PC-3 (cell line): ENCODE measurements at regions not wholly inside any gene's neighbourhood (a gene's known extent, or its start where the extent isn't known, plus 50 kb on each side); places are given as distances from the start of the nearest gene placed in this dataset.

ENCODE experiments used
- ATAC-seq: fragments of 200-7000 bp; cut with Tn5 transposase; 2 replicates; pipeline ENCODE4 v1.9.1; 2020; ENCODE audit warnings: mild to moderate bottlenecking, moderate library complexity
- BruUV-seq: library from RNA; stranded (reverse); fragments of 400-500 nt; replicated peaks from 2 replicates; lab custom pipeline; 2021; lab: Mats Ljungman, UMichigan
- CTCF ChIA-PET: fragments of 300-600 bp; sonication (Branson Sonifier 250); formaldehyde crosslinking; loops from one replicate; lab custom pipeline; 2022; ENCODE audit warnings: antibody characterized with exemption; lab: Charles Lee
- POLR2A ChIA-PET: fragments of 300-600 bp; sonication (Branson Sonifier 250); formaldehyde crosslinking; loops from one replicate; lab custom pipeline; 2022; ENCODE audit warnings: antibody characterized with exemption; ENCODE audit not compliant: unreplicated experiment; lab: Charles Lee
- DNase-seq: peaks from one replicate; pipeline ENCODE4 v3.0.0-alpha.2; 2015
- H2AFZ ChIP-seq: fragments of 300-600 bp; sonication (generic); 2 replicates; pipeline ENCODE4 v1.6.0; 2016; ENCODE audit warnings: antibody characterized with exemption, low read length
- H3F3A ChIP-seq: fragments of 300-600 bp; sonication (generic); one replicate; pipeline ENCODE4 v1.6.0; 2017; ENCODE audit warnings: antibody characterized with exemption, low read length, control low read depth, mild to moderate bottlenecking; ENCODE audit not compliant: unreplicated experiment
- H3K27ac ChIP-seq: fragments of 300-600 bp; sonication (generic); 2 replicates; pipeline ENCODE4 v1.5.1; 2016; ENCODE audit warnings: mild to moderate bottlenecking, low read length
- H3K27me3 ChIP-seq: fragments of 300-600 bp; sonication (generic); 2 replicates; pipeline ENCODE4 v1.6.1; 2016; ENCODE audit warnings: low read length, mixed read lengths
- H3K36me3 ChIP-seq: fragments of 300-600 bp; sonication (generic); 2 replicates; pipeline ENCODE4 v1.6.1; 2016; ENCODE audit warnings: low read depth, mixed run types, low read length, mixed read lengths
- H3K4me1 ChIP-seq: fragments of 300-600 bp; sonication (generic); 2 replicates; pipeline ENCODE4 v1.5.1; 2016; ENCODE audit warnings: low read length; ENCODE audit not compliant: insufficient read depth
- H3K4me2 ChIP-seq: fragments of 300-600 bp; sonication (generic); 2 replicates; pipeline ENCODE4 v1.6.0; 2016; ENCODE audit warnings: low read length
- H3K4me3 ChIP-seq: fragments of 300-600 bp; sonication (generic); 2 replicates; pipeline ENCODE4 v1.5.1; 2016; ENCODE audit warnings: mild to moderate bottlenecking, low read length, mixed read lengths
- H3K79me2 ChIP-seq: fragments of 300-600 bp; sonication (generic); 2 replicates; pipeline ENCODE4 v1.6.1; 2017; ENCODE audit warnings: low read length, mixed read lengths
- H3K9ac ChIP-seq: fragments of 300-600 bp; sonication (generic); 2 replicates; pipeline ENCODE4 v1.6.0; 2016; ENCODE audit warnings: mild to moderate bottlenecking, low read length
- H3K9me2 ChIP-seq: fragments of 300-600 bp; sonication (generic); replicated peaks from 2 replicates; pipeline ENCODE4 v1.6.1; 2016; ENCODE audit warnings: mixed run types, low read length, mixed read lengths
- H3K9me3 ChIP-seq: fragments of 300-600 bp; sonication (generic); 2 replicates; pipeline ENCODE4 v1.6.1; 2016; ENCODE audit warnings: low read length, mixed read lengths
- H4K20me1 ChIP-seq: fragments of 300-600 bp; sonication (generic); 2 replicates; pipeline ENCODE4 v1.6.1; 2016; ENCODE audit warnings: low read length, mixed read lengths
- EZH2 ChIP-seq: fragments of 300-600 bp; sonication (generic); IDR thresholded peaks from one replicate; pipeline ENCODE4 v1.6.1; 2017; ENCODE audit warnings: antibody characterized with exemption, mild to moderate bottlenecking, low read length; ENCODE audit not compliant: unreplicated experiment
- EZH2phosphoT487 ChIP-seq: fragments of 300-600 bp; sonication (generic); IDR thresholded peaks from 2 replicates; pipeline ENCODE4 v1.6.1; 2018; ENCODE audit warnings: mild to moderate bottlenecking, antibody characterized with exemption, low read length, borderline replicate concordance
- intact Hi-C: fragments of 100-400 bp; cut with micrococcal nuclease; formaldehyde crosslinking; loops from 2 replicates; pipeline ENCODE4 v1.9.0; 2023
- TF ChIP-seq, protein P1 (sequence below): fragments of 300-600 bp; sonication (generic); conservative IDR thresholded peaks from 2 replicates; pipeline ENCODE4 v1.5.1; 2017; ENCODE audit warnings: antibody characterized with exemption, low read depth, mild to moderate bottlenecking, low read length

DNA sequence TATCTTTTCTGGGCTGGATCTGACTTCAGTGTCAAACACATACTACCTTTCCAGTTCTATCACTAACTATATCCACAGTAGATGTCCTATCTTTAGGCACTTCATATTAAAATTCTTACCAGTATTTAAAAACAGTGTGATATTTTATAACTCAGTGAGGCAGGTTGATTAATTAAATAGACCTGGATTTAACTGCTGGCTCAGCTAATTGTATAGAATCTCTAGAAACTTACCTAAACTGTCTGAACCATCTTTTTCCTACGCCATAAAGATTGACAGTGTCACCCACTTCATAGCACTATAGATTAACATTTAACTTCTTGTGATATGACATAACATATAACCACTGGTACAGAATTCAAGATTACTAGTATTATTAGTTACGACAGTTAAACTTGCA lies 935.3 kb downstream of the FAT4 start:
- H3K27me3 ChIP-seq: no peaks in the 10 kb centered on the region
- no peak overlapping the region for H3K9ac ChIP-seq
- no peaks in the 10 kb centered on the region for H3K79me2 ChIP-seq
- no peaks in the 10 kb centered on the region for H3K9me3 ChIP-seq
- TF ChIP-seq EZH2phosphoT487 (no peak), EZH2 (no peak)
- TF ChIP-seq, protein P1, sequence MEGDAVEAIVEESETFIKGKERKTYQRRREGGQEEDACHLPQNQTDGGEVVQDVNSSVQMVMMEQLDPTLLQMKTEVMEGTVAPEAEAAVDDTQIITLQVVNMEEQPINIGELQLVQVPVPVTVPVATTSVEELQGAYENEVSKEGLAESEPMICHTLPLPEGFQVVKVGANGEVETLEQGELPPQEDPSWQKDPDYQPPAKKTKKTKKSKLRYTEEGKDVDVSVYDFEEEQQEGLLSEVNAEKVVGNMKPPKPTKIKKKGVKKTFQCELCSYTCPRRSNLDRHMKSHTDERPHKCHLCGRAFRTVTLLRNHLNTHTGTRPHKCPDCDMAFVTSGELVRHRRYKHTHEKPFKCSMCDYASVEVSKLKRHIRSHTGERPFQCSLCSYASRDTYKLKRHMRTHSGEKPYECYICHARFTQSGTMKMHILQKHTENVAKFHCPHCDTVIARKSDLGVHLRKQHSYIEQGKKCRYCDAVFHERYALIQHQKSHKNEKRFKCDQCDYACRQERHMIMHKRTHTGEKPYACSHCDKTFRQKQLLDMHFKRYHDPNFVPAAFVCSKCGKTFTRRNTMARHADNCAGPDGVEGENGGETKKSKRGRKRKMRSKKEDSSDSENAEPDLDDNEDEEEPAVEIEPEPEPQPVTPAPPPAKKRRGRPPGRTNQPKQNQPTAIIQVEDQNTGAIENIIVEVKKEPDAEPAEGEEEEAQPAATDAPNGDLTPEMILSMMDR: no peak
- no TSS peak for BruUV-seq
- H4K20me1 ChIP-seq: no peaks in the 10 kb centered on the region
- H3K27ac ChIP-seq: no peak overlapping the region
- no peak overlapping the region for H2AFZ ChIP-seq
- no peaks in the 10 kb centered on the region for H3K9me2 ChIP-seq
- ATAC-seq (no peak), DNase-seq (no peak)
- H3K4me3 ChIP-seq: no peak overlapping the region
- no peak overlapping the region for H3K4me2 ChIP-seq
- ChIA-PET POLR2A (no interaction called here), CTCF (no interaction called here)
- H3K36me3 ChIP-seq: no peaks in the 10 kb centered on the region
- no peaks in the 10 kb centered on the region for H3K4me1 ChIP-seq
- H3F3A ChIP-seq: no peaks in the 10 kb centered on the region
- intact Hi-C loops: no loop called here

DNA sequence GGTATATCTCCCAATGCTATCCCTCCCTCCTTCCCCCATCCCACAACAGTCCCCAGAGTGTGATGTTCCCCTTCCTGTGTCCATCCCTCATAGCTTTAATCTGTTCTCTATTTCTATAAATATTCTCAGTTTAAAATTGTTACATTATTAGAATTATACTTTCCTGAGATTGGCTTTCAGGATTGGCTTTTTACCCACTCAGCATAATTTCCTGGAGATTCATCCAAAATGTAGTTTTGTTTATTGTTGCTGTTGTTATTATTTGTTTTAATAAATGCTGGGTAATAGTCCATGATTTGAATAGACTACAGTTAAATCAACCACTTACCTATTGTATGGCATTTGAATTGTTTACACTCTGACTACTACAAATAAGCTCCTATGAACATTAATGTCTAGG lies 936.4 kb downstream of the FAT4 start:
- CTCF ChIA-PET: no interaction called here
- DNase-seq: no peak
- no peak overlapping the region for H3K9ac ChIP-seq

DNA sequence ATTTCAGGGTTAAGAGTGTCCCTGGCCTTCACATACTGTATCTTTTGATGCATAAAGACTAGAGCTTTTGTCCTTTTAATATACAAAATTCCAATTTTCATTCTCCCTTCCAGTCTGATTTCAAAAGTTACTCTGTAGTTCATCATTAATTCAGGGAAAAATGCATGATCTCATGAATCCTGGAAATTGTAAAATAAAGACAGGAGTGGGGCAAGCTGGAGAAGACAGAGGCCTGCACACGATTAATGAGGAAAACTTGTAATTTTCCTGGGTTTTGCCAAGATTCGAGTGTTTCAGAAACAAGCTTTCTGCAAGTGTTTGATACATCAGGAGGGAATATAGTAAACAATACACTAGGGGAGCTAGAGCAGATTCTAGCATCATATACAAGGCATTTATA lies 947.9 kb downstream of the FAT4 start:
- no TSS peak for BruUV-seq
- no peaks in the 10 kb centered on the region for H3K9me3 ChIP-seq
- no peak overlapping the region for H2AFZ ChIP-seq
- H3K27me3 ChIP-seq: no peaks in the 10 kb centered on the region
- no peak for DNase-seq
- no peak for ATAC-seq
- no peaks in the 10 kb centered on the region for H3K36me3 ChIP-seq
- no peak overlapping the region for H3K4me3 ChIP-seq
- ChIA-PET CTCF (no interaction called here), POLR2A (interaction anchor here (0.6 kb wide), 1 partner anchor 263 kb away, joined by 6 read pairs; no protein-coding TSS in a partner anchor)
- H4K20me1 ChIP-seq: no peaks in the 10 kb centered on the region
- no peaks in the 10 kb centered on the region for H3F3A ChIP-seq
- no peaks in the 10 kb centered on the region for H3K79me2 ChIP-seq
- intact Hi-C loops: no loop called here
- H3K9me2 ChIP-seq: no peaks in the 10 kb centered on the region
- H3K4me2 ChIP-seq: no peak overlapping the region
- TF ChIP-seq, protein P1: no peak
- TF ChIP-seq EZH2 (no peak), EZH2phosphoT487 (no peak)
- H3K4me1 ChIP-seq: no peaks in the 10 kb centered on the region
- no peak overlapping the region for H3K9ac ChIP-seq
- H3K27ac ChIP-seq: no peak overlapping the region

More for the DNA sequence above, 936.4 kb downstream of the FAT4 start:
- ATAC-seq: no peak
- BruUV-seq: no TSS peak
- Histone ChIP-seq H3K4me2 (no peak overlapping the region), H3K79me2 (no peaks in the 10 kb centered on the region), H3K9me2 (no peaks in the 10 kb centered on the region), H3K27ac (no peak overlapping the region), H3K9me3 (no peaks in the 10 kb centered on the region), H2AFZ (no peak overlapping the region), H4K20me1 (no peaks in the 10 kb centered on the region), H3K4me1 (no peaks in the 10 kb centered on the region), H3K27me3 (no peaks in the 10 kb centered on the region), H3K4me3 (no peak overlapping the region), H3K36me3 (no peaks in the 10 kb centered on the region), H3F3A (no peaks in the 10 kb centered on the region)
- TF ChIP-seq EZH2phosphoT487: no peak
- TF ChIP-seq, protein P1: no peak
- TF ChIP-seq EZH2: no peak
- intact Hi-C loops: no loop called here
- POLR2A ChIA-PET: no interaction called here
